GM10847 (cell line): ENCODE measurements at regions not wholly inside any gene's neighbourhood (a gene's known extent, or its start where the extent isn't known, plus 50 kb on each side); places are given as distances from the start of the nearest gene placed in this dataset.

Source experiments
- POLR2A ChIP-seq: IDR thresholded peaks from 2 replicates; pipeline ENCODE4 v1.6.1; 2011; ENCODE audit not compliant: insufficient read length; ENCODE audit errors: extremely low read depth

GRCh38 chr2:41579806-41580205 is 468.0 kb upstream of the PKDCC start:
- TF ChIP-seq POLR2A, result no peak

GRCh38 chr2:41580806-41581205 is 467.0 kb upstream of the PKDCC start:
- TF ChIP-seq POLR2A, result no peak

- TF ChIP-seq POLR2A, result no peak
Measured at GRCh38 chr2:41595240-41595639, 452.6 kb upstream of the PKDCC start.

- TF ChIP-seq POLR2A, result no peak
Measured at GRCh38 chr2:41597680-41598079, 450.1 kb upstream of the PKDCC start.

GRCh38 chr2:41598161-41598894 is 449.5 kb upstream of the PKDCC start:
- no peak for TF ChIP-seq POLR2A

GRCh38 chr2:41600460-41600859 is 447.4 kb upstream of the PKDCC start:
- no peak for TF ChIP-seq POLR2A

- no peak for TF ChIP-seq POLR2A
Measured at GRCh38 chr2:41602341-41602740, 445.5 kb upstream of the PKDCC start.

- no peak for TF ChIP-seq POLR2A
Measured at GRCh38 chr2:41605311-41605710, 442.5 kb upstream of the PKDCC start.

- TF ChIP-seq POLR2A, result no peak
Measured at GRCh38 chr2:41605914-41606313, 441.9 kb upstream of the PKDCC start.

- TF ChIP-seq POLR2A, result no peak
Measured at GRCh38 chr2:41610501-41611190, 437.2 kb upstream of the PKDCC start.

- TF ChIP-seq POLR2A, result no peak
Measured at GRCh38 chr2:41618754-41619153, 429.1 kb upstream of the PKDCC start.

- TF ChIP-seq POLR2A, result no peak
Measured at GRCh38 chr2:41621095-41621494, 426.7 kb upstream of the PKDCC start.

GRCh38 chr2:41621563-41621962 is 426.3 kb upstream of the PKDCC start:
- no peak for TF ChIP-seq POLR2A

- no peak for TF ChIP-seq POLR2A
Measured at GRCh38 chr2:41622301-41622700, 425.5 kb upstream of the PKDCC start.

GRCh38 chr2:41626936-41627335 is 420.9 kb upstream of the PKDCC start:
- TF ChIP-seq POLR2A, result no peak

GRCh38 chr2:41634686-41635085 is 413.1 kb upstream of the PKDCC start:
- no peak for TF ChIP-seq POLR2A

- no peak for TF ChIP-seq POLR2A
Measured at GRCh38 chr2:41644936-41645335, 402.9 kb upstream of the PKDCC start.
